GM18498 (cell line): ENCODE measurements at regions not wholly inside any gene's neighbourhood (a gene's known extent, or its start where the extent isn't known, plus 50 kb on each side); places are given as distances from the start of the nearest gene placed in this dataset.
"Not testable (repeated sequence)": the region's sequence is repeated elsewhere in the genome, so short reads cannot be mapped to it uniquely, and the experiment has no call there.

Experiments
- ATAC-seq: cut with Tn5 transposase; IDR thresholded peaks from one replicate; pipeline ENCODE4 v1.9.1; 2021; ENCODE audit warnings: mild to moderate bottlenecking, moderate library complexity; ENCODE audit not compliant: unreplicated experiment

GRCh38 chr4:160009656-160010493 is 907.0 kb downstream of the RAPGEF2 start:
- no peak for ATAC-seq

- no peak for ATAC-seq
Observed at GRCh38 chr4:160019936-160020335, 917.1 kb downstream of the RAPGEF2 start.

GRCh38 chr4:160020804-160021203 is 917.9 kb downstream of the RAPGEF2 start:
- no peak for ATAC-seq

GRCh38 chr4:160021870-160022269 is 919.0 kb downstream of the RAPGEF2 start:
- ATAC-seq = no peak

GRCh38 chr4:160026721-160027120 is 923.8 kb downstream of the RAPGEF2 start:
- ATAC-seq = no peak

GRCh38 chr4:160034501-160034900 is 931.6 kb downstream of the RAPGEF2 start:
- ATAC-seq = no peak

GRCh38 chr4:160038615-160039014 is 935.7 kb downstream of the RAPGEF2 start:
- ATAC-seq = no peak

- no peak for ATAC-seq
Observed at GRCh38 chr4:160044693-160045092, 941.8 kb downstream of the RAPGEF2 start.

- ATAC-seq = no peak
Observed at GRCh38 chr4:160082432-160083207, 979.7 kb downstream of the RAPGEF2 start.

GRCh38 chr4:160091631-160092030 is 988.8 kb downstream of the RAPGEF2 start:
- no peak for ATAC-seq

- ATAC-seq = no peak
Observed at GRCh38 chr4:160100316-160100715, 997.4 kb downstream of the RAPGEF2 start.

- no peak for ATAC-seq
Observed at GRCh38 chr4:160110891-160111290, 1008.0 kb downstream of the RAPGEF2 start.

GRCh38 chr4:160117686-160118085 is 1014.8 kb downstream of the RAPGEF2 start:
- no peak for ATAC-seq

GRCh38 chr4:160125576-160126287 is 1022.9 kb downstream of the RAPGEF2 start:
- not testable (repeated sequence) for ATAC-seq

GRCh38 chr4:160127211-160127610 is 1024.3 kb downstream of the RAPGEF2 start:
- no peak for ATAC-seq

GRCh38 chr4:160129439-160129838 is 1026.6 kb downstream of the RAPGEF2 start:
- ATAC-seq = no peak

- no peak for ATAC-seq
Observed at GRCh38 chr4:160136021-160136420, 1033.1 kb downstream of the RAPGEF2 start.

GRCh38 chr4:160141206-160141605 is 1038.3 kb downstream of the RAPGEF2 start:
- no peak for ATAC-seq

GRCh38 chr4:160142579-160142978 is 1039.7 kb downstream of the RAPGEF2 start:
- ATAC-seq = peak; percentile 99

- ATAC-seq = no peak
Observed at GRCh38 chr4:160143574-160143973, 1040.7 kb downstream of the RAPGEF2 start.

GRCh38 chr4:160159457-160159856 is 1056.6 kb downstream of the RAPGEF2 start:
- ATAC-seq = no peak
